KMS-11 (cell line): ENCODE measurements at regions not wholly inside any gene's neighbourhood (a gene's known extent, or its start where the extent isn't known, plus 50 kb on each side); places are given as distances from the start of the nearest gene placed in this dataset.

Experiments used
- H2AFZ ChIP-seq: fragments of 200-600 bp; sonication (generic); 2 replicates; pipeline ENCODE4 v1.6.1; 2016; ENCODE audit warnings: antibody characterized with exemption, mixed run types, low read depth
- H3K27ac ChIP-seq: fragments of 200-600 bp; sonication (generic); 2 replicates; pipeline ENCODE4 v1.6.1; 2016; ENCODE audit warnings: mild to moderate bottlenecking, mixed run types
- H3K27me3 ChIP-seq: fragments of 200-600 bp; sonication (generic); 2 replicates; pipeline ENCODE4 v1.6.1; 2017; ENCODE audit warnings: mild to moderate bottlenecking, low read depth, mixed run types, moderate library complexity; ENCODE audit not compliant: insufficient read depth
- H3K36me3 ChIP-seq: fragments of 200-600 bp; sonication (generic); 2 replicates; pipeline ENCODE4 v1.6.1; 2017; ENCODE audit warnings: mild to moderate bottlenecking, mixed run types; ENCODE audit not compliant: insufficient read depth
- H3K4me1 ChIP-seq: fragments of 200-600 bp; sonication (generic); 2 replicates; pipeline ENCODE4 v1.6.1; 2016; ENCODE audit warnings: mild to moderate bottlenecking, low read depth, mixed run types; ENCODE audit not compliant: poor library complexity, severe bottlenecking
- H3K4me2 ChIP-seq: fragments of 200-600 bp; sonication (generic); 2 replicates; pipeline ENCODE4 v1.7.0; 2016; ENCODE audit warnings: mild to moderate bottlenecking, mixed run types
- H3K4me3 ChIP-seq: fragments of 200-600 bp; sonication (generic); IDR thresholded peaks from 2 replicates; pipeline ENCODE4 v1.6.1; 2017; ENCODE audit warnings: low read depth, low read length, mixed read lengths; ENCODE audit not compliant: insufficient read depth
- H3K79me2 ChIP-seq: fragments of 200-600 bp; sonication (generic); 2 replicates; pipeline ENCODE4 v1.6.1; 2016; ENCODE audit warnings: low read depth, mixed run types; ENCODE audit not compliant: insufficient read depth
- H3K9ac ChIP-seq: fragments of 200-600 bp; sonication (generic); 2 replicates; pipeline ENCODE4 v1.6.1; 2016; ENCODE audit warnings: mild to moderate bottlenecking, mixed run types
- H4K20me1 ChIP-seq: fragments of 200-600 bp; sonication (generic); 2 replicates; pipeline ENCODE4 v1.6.1; 2016; ENCODE audit warnings: mild to moderate bottlenecking, mixed run types; ENCODE audit not compliant: insufficient read depth
- CTCF ChIP-seq: fragments of 200-600 bp; sonication (generic); conservative IDR thresholded peaks from 2 replicates; pipeline ENCODE4 v1.6.1; 2017; ENCODE audit warnings: low read depth, mild to moderate bottlenecking, antibody characterized with exemption, low read length, moderate library complexity, mixed read lengths

GRCh38 chr4:132330994-132331393, 818.1 kb upstream of the PCDH10 start:
- H3K4me1 ChIP-seq = peaks cover 13% of the 10 kb centered on the region
- TF ChIP-seq CTCF = no peak
- no peaks in the 10 kb centered on the region for H3K27me3 ChIP-seq
- no peaks in the 10 kb centered on the region for H3K79me2 ChIP-seq
- H3K27ac ChIP-seq = no peak overlapping the region
- H3K4me2 ChIP-seq = no peak overlapping the region
- no peak overlapping the region for H3K9ac ChIP-seq
- H3K4me3 ChIP-seq = no peak overlapping the region
- H2AFZ ChIP-seq = no peak overlapping the region
- H3K36me3 ChIP-seq = no peaks in the 10 kb centered on the region
- H4K20me1 ChIP-seq = no peaks in the 10 kb centered on the region

- peak; percentile 57 for TF ChIP-seq CTCF
- Histone ChIP-seq H4K20me1 (no peaks in the 10 kb centered on the region), H3K79me2 (no peaks in the 10 kb centered on the region), H3K27me3 (no peaks in the 10 kb centered on the region), H3K4me3 (no peak overlapping the region), H2AFZ (no peak overlapping the region), H3K27ac (no peak overlapping the region), H3K36me3 (no peaks in the 10 kb centered on the region), H3K4me1 (peaks cover 13% of the 10 kb centered on the region), H3K9ac (no peak overlapping the region), H3K4me2 (no peak overlapping the region)
Measured at GRCh38 chr4:132332932-132333723, 816.0 kb upstream of the PCDH10 start.

GRCh38 chr4:132333724-132334047, 815.4 kb upstream of the PCDH10 start:
- Histone ChIP-seq H4K20me1 (no peaks in the 10 kb centered on the region), H3K79me2 (no peaks in the 10 kb centered on the region), H3K4me2 (no peak overlapping the region), H2AFZ (no peak overlapping the region), H3K4me3 (no peak overlapping the region), H3K9ac (no peak overlapping the region), H3K27me3 (no peaks in the 10 kb centered on the region), H3K36me3 (no peaks in the 10 kb centered on the region), H3K4me1 (peaks cover 13% of the 10 kb centered on the region), H3K27ac (no peak overlapping the region)
- TF ChIP-seq CTCF = no peak

GRCh38 chr4:132334081-132334480, 815.0 kb upstream of the PCDH10 start:
- Histone ChIP-seq H2AFZ (no peak overlapping the region), H3K4me2 (0 out of 2 replicates have a peak overlapping the region, but pooled peaks have one; percentile 20), H3K4me1 (peaks cover 13% of the 10 kb centered on the region), H3K9ac (no peak overlapping the region), H3K27me3 (no peaks in the 10 kb centered on the region), H3K4me3 (no peak overlapping the region), H3K36me3 (no peaks in the 10 kb centered on the region), H3K27ac (no peak overlapping the region), H4K20me1 (no peaks in the 10 kb centered on the region), H3K79me2 (no peaks in the 10 kb centered on the region)
- no peak for TF ChIP-seq CTCF
